ENCODE measurements at regions not wholly inside any gene's neighbourhood (a gene's known extent, or its start where the extent isn't known, plus 50 kb on each side); places are given as distances from the start of the nearest gene placed in this dataset.
"Not testable (repeated sequence)": the region's sequence is repeated elsewhere in the genome, so short reads cannot be mapped to it uniquely, and the experiment has no call there.

GRCh38 chr14:30072454-30072853, 144.8 kb upstream of the PRKD1 start:
- not testable (repeated sequence) for DNase-seq

- DNase-seq = no peak
Observed at GRCh38 chr14:30077946-30078345, 150.3 kb upstream of the PRKD1 start.

- DNase-seq = no peak
Observed at GRCh38 chr14:30078811-30079402, 151.3 kb upstream of the PRKD1 start.

GRCh38 chr14:30082486-30082885, 154.8 kb upstream of the PRKD1 start:
- no peak for DNase-seq

GRCh38 chr14:30084811-30085210, 157.2 kb upstream of the PRKD1 start:
- no peak for DNase-seq

- DNase-seq = no peak
Observed at GRCh38 chr14:30085943-30086342, 158.3 kb upstream of the PRKD1 start.

GRCh38 chr14:30088620-30089019, 161.0 kb upstream of the PRKD1 start:
- no peak for DNase-seq

- DNase-seq = peak; percentile 2
Observed at GRCh38 chr14:30108975-30109700, 181.5 kb upstream of the PRKD1 start.

- DNase-seq = no peak
Observed at GRCh38 chr14:30114051-30114450, 186.4 kb upstream of the PRKD1 start.

- DNase-seq = no peak
Observed at GRCh38 chr14:30115756-30116155, 188.1 kb upstream of the PRKD1 start.

GRCh38 chr14:30118992-30119640, 191.5 kb upstream of the PRKD1 start:
- no peak for DNase-seq

GRCh38 chr14:30125322-30125979, 197.8 kb upstream of the PRKD1 start:
- DNase-seq = peak; percentile 3

- DNase-seq = no peak
Observed at GRCh38 chr14:30129807-30130206, 202.2 kb upstream of the PRKD1 start.

GRCh38 chr14:30131581-30132097, 204.0 kb upstream of the PRKD1 start:
- no peak for DNase-seq

GRCh38 chr14:30132196-30132595, 204.5 kb upstream of the PRKD1 start:
- no peak for DNase-seq

- DNase-seq = no peak
Observed at GRCh38 chr14:30134936-30135335, 207.3 kb upstream of the PRKD1 start.

GRCh38 chr14:30138567-30138966, 210.9 kb upstream of the PRKD1 start:
- no peak for DNase-seq

- no peak for DNase-seq
Observed at GRCh38 chr14:30142216-30142615, 214.6 kb upstream of the PRKD1 start.

- DNase-seq = no peak
Observed at GRCh38 chr14:30143627-30144026, 216.0 kb upstream of the PRKD1 start.

GRCh38 chr14:30153717-30154116, 226.1 kb upstream of the PRKD1 start:
- no peak for DNase-seq

- no peak for DNase-seq
Observed at GRCh38 chr14:30156571-30156970, 228.9 kb upstream of the PRKD1 start.

- DNase-seq = no peak
Observed at GRCh38 chr14:30158299-30158698, 230.7 kb upstream of the PRKD1 start.

- DNase-seq = no peak
Observed at GRCh38 chr14:30159374-30159773, 231.7 kb upstream of the PRKD1 start.

GRCh38 chr14:30160608-30161007, 233.0 kb upstream of the PRKD1 start:
- no peak for DNase-seq
